Vagina (tissue), 2 donors: ENCODE measurements at regions not wholly inside any gene's neighbourhood (a gene's known extent, or its start where the extent isn't known, plus 50 kb on each side); places are given as distances from the start of the nearest gene placed in this dataset.

Experiments
- POLR2A ChIP-seq, 2 donors: fragments of 450-650 bp; IDR thresholded peaks; one replicate each; pipeline ENCODE4 v1.6.1; 2017; ENCODE audit warnings: antibody characterized with exemption in 2 of 2, mild to moderate bottlenecking in 2 of 2, moderate library complexity in 2 of 2
- POLR2AphosphoS5 ChIP-seq, 2 donors: sonication (generic); formaldehyde crosslinking; IDR thresholded peaks; one replicate each; pipeline ENCODE4 v1.9.0; 2017; ENCODE audit warnings: antibody characterized with exemption in 2 of 2, mild to moderate bottlenecking in 2 of 2, low read depth in 1 of 2; ENCODE audit not compliant: insufficient read depth in 1 of 2
- TF ChIP-seq, protein P1 (sequence below), 3 experiments: fragments of 450-650 bp in 2 of 3; fragments of 200-600 bp in 1 of 3; sonication (generic) in 1 of 3; IDR thresholded peaks; one replicate each; pipeline ENCODE4 v1.5.1; 2017 to 2019; ENCODE audit warnings: antibody characterized with exemption in 3 of 3, mild to moderate bottlenecking in 2 of 3, moderate library complexity in 2 of 3

DNA sequence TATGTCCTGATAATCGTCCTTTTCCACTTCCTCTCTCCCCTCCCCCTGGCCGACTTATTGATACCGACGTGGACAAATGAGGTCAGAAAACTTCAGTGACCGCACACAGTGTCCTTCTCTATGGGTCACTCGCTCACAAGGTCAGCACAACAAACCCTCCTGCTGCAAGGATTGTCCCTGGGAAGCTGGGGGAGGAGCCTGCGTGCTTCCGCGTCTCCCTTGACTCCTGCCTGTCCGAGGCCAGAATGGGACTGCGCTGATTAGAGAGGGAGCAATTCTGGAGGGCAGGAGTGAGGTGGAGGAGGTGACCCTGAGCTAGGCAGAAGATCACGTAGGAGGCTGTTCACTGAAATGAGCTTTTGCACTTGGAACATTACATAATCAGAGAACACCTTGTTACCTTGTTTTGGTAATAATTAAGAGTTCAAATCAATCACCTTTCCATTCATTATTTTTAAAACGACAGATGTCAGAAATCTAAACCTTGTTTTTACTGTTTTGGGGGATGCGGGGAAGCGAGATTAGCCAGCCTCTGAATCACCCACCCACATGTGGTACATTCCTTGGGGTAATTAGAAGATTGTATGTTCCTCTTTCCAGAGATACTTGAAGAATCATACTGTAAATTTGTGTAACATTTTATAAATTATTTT, 70.6 kb downstream of the CTAGE1 start:
- TF ChIP-seq, protein P1, sequence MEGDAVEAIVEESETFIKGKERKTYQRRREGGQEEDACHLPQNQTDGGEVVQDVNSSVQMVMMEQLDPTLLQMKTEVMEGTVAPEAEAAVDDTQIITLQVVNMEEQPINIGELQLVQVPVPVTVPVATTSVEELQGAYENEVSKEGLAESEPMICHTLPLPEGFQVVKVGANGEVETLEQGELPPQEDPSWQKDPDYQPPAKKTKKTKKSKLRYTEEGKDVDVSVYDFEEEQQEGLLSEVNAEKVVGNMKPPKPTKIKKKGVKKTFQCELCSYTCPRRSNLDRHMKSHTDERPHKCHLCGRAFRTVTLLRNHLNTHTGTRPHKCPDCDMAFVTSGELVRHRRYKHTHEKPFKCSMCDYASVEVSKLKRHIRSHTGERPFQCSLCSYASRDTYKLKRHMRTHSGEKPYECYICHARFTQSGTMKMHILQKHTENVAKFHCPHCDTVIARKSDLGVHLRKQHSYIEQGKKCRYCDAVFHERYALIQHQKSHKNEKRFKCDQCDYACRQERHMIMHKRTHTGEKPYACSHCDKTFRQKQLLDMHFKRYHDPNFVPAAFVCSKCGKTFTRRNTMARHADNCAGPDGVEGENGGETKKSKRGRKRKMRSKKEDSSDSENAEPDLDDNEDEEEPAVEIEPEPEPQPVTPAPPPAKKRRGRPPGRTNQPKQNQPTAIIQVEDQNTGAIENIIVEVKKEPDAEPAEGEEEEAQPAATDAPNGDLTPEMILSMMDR (IDR thresholded peaks at IDR 0.05): no peak
- no peak for TF ChIP-seq POLR2A (IDR thresholded peaks at IDR 0.05)
- TF ChIP-seq POLR2AphosphoS5 (IDR thresholded peaks at IDR 0.05; ENCODE audit: insufficient read depth in 1 of 2, low read depth in 1 of 2): no peak
